Sigmoid colon (tissue), 4 donors: ENCODE measurements at regions not wholly inside any gene's neighbourhood (a gene's known extent, or its start where the extent isn't known, plus 50 kb on each side); places are given as distances from the start of the nearest gene placed in this dataset.

Experiments
- CTCF ChIP-seq, 4 experiments: fragments of 450-650 bp in 3 of 4; fragments of 200-600 bp in 1 of 4; IDR thresholded peaks; one replicate each; pipeline ENCODE4 v1.5.1; 2016 to 2019; ENCODE audit warnings: antibody characterized with exemption in 4 of 4, mild to moderate bottlenecking in 3 of 4, moderate library complexity in 2 of 4
- EP300 ChIP-seq, 4 donors: sonication (generic); formaldehyde crosslinking; IDR thresholded peaks; one replicate each; pipeline ENCODE4 v1.6.1; 2017; ENCODE audit warnings: antibody characterized with exemption in 4 of 4
- POLR2A ChIP-seq, 2 donors: fragments of 450-650 bp; IDR thresholded peaks; one replicate each; pipeline ENCODE4 v1.6.1; 2016; ENCODE audit warnings: antibody characterized with exemption in 2 of 2, mild to moderate bottlenecking in 2 of 2, moderate library complexity in 2 of 2
- POLR2AphosphoS5 ChIP-seq, 4 donors: sonication (generic); formaldehyde crosslinking; IDR thresholded peaks; one replicate each; pipeline ENCODE4 v1.6.1; 2017; ENCODE audit warnings: antibody characterized with exemption in 4 of 4

GRCh38 chr12:88958946-88959345, 378.7 kb upstream of the KITLG start:
- no peak for TF ChIP-seq POLR2AphosphoS5 (IDR thresholded peaks at IDR 0.05)
- TF ChIP-seq EP300 (IDR thresholded peaks at IDR 0.05) = no peak
- TF ChIP-seq CTCF (IDR thresholded peaks at IDR 0.05) = no peak
- TF ChIP-seq POLR2A (IDR thresholded peaks at IDR 0.05) = no peak
